ENCODE measurements at regions not wholly inside any gene's neighbourhood (a gene's known extent, or its start where the extent isn't known, plus 50 kb on each side); places are given as distances from the start of the nearest gene placed in this dataset.

DNA sequence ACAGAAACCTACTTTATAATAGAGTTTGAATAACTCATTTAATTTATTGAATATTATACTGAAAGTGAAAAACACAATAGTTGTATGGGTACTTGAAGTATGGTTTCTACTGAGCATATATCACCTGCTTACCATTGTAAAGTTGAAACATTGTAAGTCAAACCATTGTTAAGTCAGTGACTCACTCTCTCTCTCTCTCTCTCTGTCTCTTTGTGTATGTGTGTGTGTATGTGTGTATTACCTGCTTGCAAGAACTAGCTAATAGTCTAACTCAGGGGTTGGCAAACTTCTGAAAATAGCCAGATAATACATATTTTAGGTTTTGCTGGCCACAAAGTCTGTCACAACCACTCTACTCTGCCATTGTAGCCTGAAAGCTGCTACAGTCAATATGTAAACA is 564.3 kb upstream of the ZNF608 start:
- DNase-seq (ENCODE audit: low spot score in 2 of 2), result no peak
- H3K4me1 ChIP-seq, result no peaks in the 10 kb centered on the region
- H3K36me3 ChIP-seq, result no peaks in the 10 kb centered on the region
- H3K27me3 ChIP-seq, result no peaks in the 10 kb centered on the region
- no peak overlapping the region for H3K4me3 ChIP-seq
- H3K9me3 ChIP-seq, result peaks cover 0 to 19% (median 2%) of the 10 kb centered on the region in 4 donors
- no peak overlapping the region for H3K27ac ChIP-seq
- no peak for TF ChIP-seq EP300 (IDR thresholded peaks at IDR 0.05)
- TF ChIP-seq, protein P1, sequence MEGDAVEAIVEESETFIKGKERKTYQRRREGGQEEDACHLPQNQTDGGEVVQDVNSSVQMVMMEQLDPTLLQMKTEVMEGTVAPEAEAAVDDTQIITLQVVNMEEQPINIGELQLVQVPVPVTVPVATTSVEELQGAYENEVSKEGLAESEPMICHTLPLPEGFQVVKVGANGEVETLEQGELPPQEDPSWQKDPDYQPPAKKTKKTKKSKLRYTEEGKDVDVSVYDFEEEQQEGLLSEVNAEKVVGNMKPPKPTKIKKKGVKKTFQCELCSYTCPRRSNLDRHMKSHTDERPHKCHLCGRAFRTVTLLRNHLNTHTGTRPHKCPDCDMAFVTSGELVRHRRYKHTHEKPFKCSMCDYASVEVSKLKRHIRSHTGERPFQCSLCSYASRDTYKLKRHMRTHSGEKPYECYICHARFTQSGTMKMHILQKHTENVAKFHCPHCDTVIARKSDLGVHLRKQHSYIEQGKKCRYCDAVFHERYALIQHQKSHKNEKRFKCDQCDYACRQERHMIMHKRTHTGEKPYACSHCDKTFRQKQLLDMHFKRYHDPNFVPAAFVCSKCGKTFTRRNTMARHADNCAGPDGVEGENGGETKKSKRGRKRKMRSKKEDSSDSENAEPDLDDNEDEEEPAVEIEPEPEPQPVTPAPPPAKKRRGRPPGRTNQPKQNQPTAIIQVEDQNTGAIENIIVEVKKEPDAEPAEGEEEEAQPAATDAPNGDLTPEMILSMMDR (IDR thresholded peaks at IDR 0.05), result no peak
- TF ChIP-seq POLR2A (IDR thresholded peaks at IDR 0.05), result no peak

DNA sequence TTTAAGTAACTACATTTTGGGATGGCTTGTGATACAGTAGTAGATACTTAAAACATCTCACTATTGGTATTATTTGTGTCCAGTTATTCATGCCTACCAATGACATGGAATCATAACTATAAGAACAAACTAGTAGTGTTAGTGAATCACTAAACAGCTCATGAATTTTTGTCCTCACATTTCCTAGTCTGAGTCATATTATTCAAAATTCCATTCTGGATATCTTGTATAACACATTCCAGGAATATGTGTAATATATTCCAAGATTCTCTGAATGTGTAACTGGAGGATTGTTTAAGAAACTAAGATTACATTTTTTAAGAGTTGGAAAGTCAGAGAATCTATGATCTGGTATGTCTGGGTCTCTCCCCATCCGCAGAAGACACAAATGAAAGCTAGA is 565.3 kb upstream of the ZNF608 start:
- no peak for TF ChIP-seq POLR2A (IDR thresholded peaks at IDR 0.05)
- TF ChIP-seq EP300 (IDR thresholded peaks at IDR 0.05), result no peak
- TF ChIP-seq, protein P1 (IDR thresholded peaks at IDR 0.05), result no peak
- no peaks in the 10 kb centered on the region for H3K36me3 ChIP-seq
- H3K27ac ChIP-seq, result no peak overlapping the region
- peaks cover 0 to 11% (median 2%) of the 10 kb centered on the region in 4 donors for H3K9me3 ChIP-seq
- no peak overlapping the region for H3K4me3 ChIP-seq
- DNase-seq (ENCODE audit: low spot score in 2 of 2), result no peak
- no peaks in the 10 kb centered on the region for H3K4me1 ChIP-seq
- H3K27me3 ChIP-seq, result no peaks in the 10 kb centered on the region
- 36 to 44% methylated on average over 1 of the region's 1 CpG for WGBS, 2 donors

DNA sequence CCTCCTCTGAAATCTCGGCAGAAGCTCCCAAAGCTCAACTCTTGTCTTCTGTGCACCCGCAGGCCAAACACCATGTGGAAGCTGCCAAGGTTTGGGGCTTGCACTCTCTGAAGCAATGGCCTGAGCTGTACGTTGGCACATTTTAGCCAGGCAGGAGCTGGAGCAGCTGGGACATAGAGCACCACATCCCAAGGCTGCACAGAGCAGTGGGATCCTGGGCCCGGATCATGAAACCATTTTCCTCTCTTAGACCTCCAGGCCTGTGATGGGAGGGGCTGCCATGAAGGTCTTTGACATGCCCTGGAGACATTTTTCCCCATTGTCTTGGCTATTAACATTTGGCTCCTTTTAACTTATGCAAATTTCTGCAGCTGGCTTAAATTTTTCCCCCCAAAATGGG is 567.1 kb upstream of the ZNF608 start:
- H3K4me1 ChIP-seq, result peaks cover 0 to 9% (median 0%) of the 10 kb centered on the region in 4 donors
- H3K27ac ChIP-seq, result no peak overlapping the region
- 94 to 98% methylated on average over 4 of the region's 4 CpGs for WGBS, 2 donors
- peaks cover 0 to 8% (median 0%) of the 10 kb centered on the region in 4 donors for H3K9me3 ChIP-seq
- no peak for DNase-seq (ENCODE audit: low spot score in 2 of 2)
- H3K36me3 ChIP-seq, result no peaks in the 10 kb centered on the region
- no peaks in the 10 kb centered on the region for H3K27me3 ChIP-seq
- H3K4me3 ChIP-seq, result no peak overlapping the region
- TF ChIP-seq, protein P1 (IDR thresholded peaks at IDR 0.05), result no peak
- TF ChIP-seq POLR2A (IDR thresholded peaks at IDR 0.05) (no peak), EP300 (IDR thresholded peaks at IDR 0.05) (no peak)

DNA sequence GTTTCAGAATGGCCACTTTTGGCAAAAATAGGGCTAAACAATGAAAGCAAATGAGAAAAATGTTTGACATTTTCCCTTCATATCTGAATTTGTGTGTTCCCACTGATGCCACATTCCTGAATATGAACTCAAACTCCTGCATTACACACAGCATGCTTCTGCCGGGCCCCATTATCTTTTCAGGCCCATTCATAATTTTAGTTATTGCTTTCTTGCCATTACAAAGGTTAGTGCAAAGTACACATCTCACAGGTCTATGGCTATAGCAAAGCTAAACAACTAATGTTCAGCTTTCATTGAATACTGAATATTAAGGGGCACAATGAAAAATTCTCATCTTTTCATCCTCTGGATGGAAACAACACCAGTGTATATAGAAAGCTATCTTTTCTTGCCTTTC is 568.9 kb upstream of the ZNF608 start:
- Histone ChIP-seq H3K36me3 (no peaks in the 10 kb centered on the region), H3K27me3 (no peaks in the 10 kb centered on the region), H3K4me1 (peaks cover 0 to 9% (median 0%) of the 10 kb centered on the region in 4 donors), H3K9me3 (peaks cover 0 to 8% (median 0%) of the 10 kb centered on the region in 4 donors), H3K27ac (no peak overlapping the region), H3K4me3 (no peak overlapping the region)
- no peak for DNase-seq (ENCODE audit: low spot score in 2 of 2)
- 33 to 64% methylated on average over 1 of the region's 1 CpG for whole genome bisulfite sequencing, 2 donors
- TF ChIP-seq, protein P1 (IDR thresholded peaks at IDR 0.05), result no peak
- TF ChIP-seq POLR2A (IDR thresholded peaks at IDR 0.05), result no peak
- TF ChIP-seq EP300 (IDR thresholded peaks at IDR 0.05), result no peak

DNA sequence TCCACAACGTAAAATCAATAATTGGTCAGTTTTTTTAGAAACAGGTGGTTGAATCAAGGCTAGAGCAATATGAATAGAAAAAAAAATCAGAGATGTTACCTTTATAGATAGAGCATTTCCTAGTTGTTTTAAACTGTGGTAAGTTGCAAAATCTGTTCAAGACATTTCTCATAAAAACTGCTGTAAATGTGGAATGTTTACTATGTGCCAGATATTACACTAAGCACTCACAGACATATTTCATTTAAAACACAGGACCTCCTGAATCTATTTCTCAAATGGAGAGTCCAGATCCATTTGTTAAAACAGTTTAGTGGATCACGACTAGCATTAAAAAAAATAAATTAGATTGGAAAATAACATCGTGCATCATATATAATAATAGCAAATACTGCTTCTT is 570.0 kb upstream of the ZNF608 start:
- TF ChIP-seq EP300 (IDR thresholded peaks at IDR 0.05), result no peak
- TF ChIP-seq, protein P1 (IDR thresholded peaks at IDR 0.05), result no peak
- no peak for TF ChIP-seq POLR2A (IDR thresholded peaks at IDR 0.05)
- no peaks in the 10 kb centered on the region for H3K27me3 ChIP-seq
- WGBS, 2 donors, result 74 to 75% methylated on average over 3 of the region's 3 CpGs
- peaks cover 0 to 8% (median 0%) of the 10 kb centered on the region in 4 donors for H3K9me3 ChIP-seq
- H3K4me1 ChIP-seq, result peaks cover 0 to 9% (median 0%) of the 10 kb centered on the region in 4 donors
- DNase-seq (ENCODE audit: low spot score in 2 of 2), result no peak
- no peaks in the 10 kb centered on the region for H3K36me3 ChIP-seq
- H3K27ac ChIP-seq, result no peak overlapping the region
- H3K4me3 ChIP-seq, result no peak overlapping the region

Measured in tibial nerve (tissue), 4 donors.